ENCODE measurements at regions not wholly inside any gene's neighbourhood (a gene's known extent, or its start where the extent isn't known, plus 50 kb on each side); places are given as distances from the start of the nearest gene placed in this dataset.

DNA sequence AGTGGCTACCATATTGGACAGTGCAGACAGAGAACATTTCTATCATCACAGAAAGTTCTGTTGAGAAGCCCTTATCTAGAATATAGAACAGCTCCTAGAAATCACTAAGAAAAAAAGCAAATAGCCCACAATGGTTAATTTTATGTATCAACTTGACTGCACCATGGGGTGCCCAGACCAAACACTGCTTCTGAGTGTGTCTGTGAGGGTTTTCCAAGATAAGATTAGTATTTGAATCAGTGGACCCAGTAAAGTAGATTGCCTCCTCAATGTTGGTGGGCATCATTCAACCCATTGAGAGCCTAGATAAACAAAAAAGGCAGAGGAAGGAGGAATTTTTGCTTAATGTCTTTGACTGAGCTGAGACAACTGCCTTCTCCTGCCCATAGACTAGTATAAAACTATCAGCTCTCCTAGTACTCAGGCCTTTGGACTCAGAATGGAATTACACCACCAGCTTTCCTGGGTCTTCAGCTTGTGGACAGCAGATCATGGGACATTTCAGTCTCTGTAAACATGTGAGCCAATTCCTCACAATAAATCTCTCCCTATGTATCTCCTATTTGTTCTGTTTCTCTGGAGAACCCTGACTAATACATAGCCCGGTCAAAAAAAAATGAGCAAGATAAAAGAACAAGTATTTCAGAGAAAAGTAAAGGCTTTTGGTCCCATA is 55.9 kb upstream of the OXTR start:
- DNase-seq (ENCODE audit: low read depth) = no peak

GRCh38 chr3:8824238-8824637 is 54.8 kb upstream of the OXTR start:
- DNase-seq (ENCODE audit: low read depth) = no peak

GRCh38 chr3:8822141-8822540 is 52.7 kb upstream of the OXTR start:
- peak; percentile 51 for DNase-seq (ENCODE audit: low read depth)

Measured in renal cortical epithelial cell (primary cell).